ENCODE measurements at regions not wholly inside any gene's neighbourhood (a gene's known extent, or its start where the extent isn't known, plus 50 kb on each side); places are given as distances from the start of the nearest gene placed in this dataset.

- TF ChIP-seq EGR1 (IDR thresholded peaks at IDR 0.05) (no peak), EP300 (IDR thresholded peaks at IDR 0.05; ENCODE audit: borderline replicate concordance) (no peak), TEAD4 (IDR thresholded peaks at IDR 0.05) (no peak), TCF12 (IDR thresholded peaks at IDR 0.05; ENCODE audit: low read depth) (no peak), CEBPB (IDR thresholded peaks at IDR 0.05) (no peak), YY1 (IDR thresholded peaks at IDR 0.05; ENCODE audit: low read depth) (no peak), NFIC (IDR thresholded peaks at IDR 0.05) (no peak), TAF1 (IDR thresholded peaks at IDR 0.05; ENCODE audit: low read depth) (no peak), RAD21 (IDR thresholded peaks at IDR 0.05; ENCODE audit: low read depth) (no peak), FOXM1 (IDR thresholded peaks at IDR 0.05; ENCODE audit: borderline replicate concordance, low read depth) (no peak), USF1 (IDR thresholded peaks at IDR 0.05) (no peak)
- TF ChIP-seq, protein P1, sequence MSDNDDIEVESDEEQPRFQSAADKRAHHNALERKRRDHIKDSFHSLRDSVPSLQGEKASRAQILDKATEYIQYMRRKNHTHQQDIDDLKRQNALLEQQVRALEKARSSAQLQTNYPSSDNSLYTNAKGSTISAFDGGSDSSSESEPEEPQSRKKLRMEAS (IDR thresholded peaks at IDR 0.05) = no peak
Observed at GRCh38 chr2:164285576-164285975, 335.7 kb downstream of the GRB14 start.

Data from Ishikawa (cell line).